NCI-H524 treated with DMSO at 0.1 percent for 48 hours (cell line): ENCODE measurements at regions not wholly inside any gene's neighbourhood (a gene's known extent, or its start where the extent isn't known, plus 50 kb on each side); places are given as distances from the start of the nearest gene placed in this dataset.

Experiments used
- DNase-seq: peaks from one replicate; lab custom pipeline; 2025; lab: John Stamatoyannopoulos, UW

DNA sequence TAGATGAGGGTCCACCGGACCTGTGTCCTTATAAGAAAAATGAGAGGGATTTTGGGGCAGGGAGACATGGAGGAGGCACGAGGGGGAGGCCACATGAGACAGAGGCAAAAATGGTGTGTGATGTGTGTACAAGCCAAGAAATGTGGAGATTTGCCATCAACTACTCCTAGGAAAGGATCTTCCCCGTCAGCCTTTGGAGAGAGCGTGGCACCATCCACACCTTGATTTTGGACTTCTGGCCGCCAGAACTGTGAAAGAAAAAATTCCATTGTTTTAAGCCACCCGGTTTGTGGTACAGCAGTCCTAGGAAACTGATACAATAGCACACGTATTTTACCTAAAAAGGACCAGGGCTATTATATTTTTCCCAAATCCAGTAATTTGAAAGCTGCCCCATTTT, 829.0 kb upstream of the SALL3 start:
- no peak for DNase-seq

GRCh38 chr18:78151234-78151633, 828.4 kb upstream of the SALL3 start:
- DNase-seq = no peak

GRCh38 chr18:78151948-78152725, 827.5 kb upstream of the SALL3 start:
- DNase-seq = no peak

DNA sequence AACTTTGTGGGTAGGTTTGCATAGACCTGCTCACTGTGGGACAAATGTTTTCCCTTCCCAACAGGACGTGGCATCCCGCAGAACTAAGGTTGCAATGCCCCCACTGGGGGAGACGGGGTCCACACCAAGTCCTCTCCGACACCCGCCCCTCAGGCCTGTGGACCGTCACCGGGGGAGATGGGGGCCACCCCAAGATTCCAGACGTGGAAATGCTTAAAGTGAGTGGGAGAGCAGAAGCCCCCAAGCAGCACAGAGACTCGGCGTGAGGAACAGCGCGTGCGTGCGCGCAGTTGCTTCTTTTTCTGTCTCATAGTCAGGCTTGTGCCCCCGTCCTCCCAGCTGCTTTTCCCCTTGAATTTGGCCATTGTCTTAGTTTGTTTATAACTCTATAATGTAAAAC, 826.3 kb upstream of the SALL3 start:
- DNase-seq = no peak

DNA sequence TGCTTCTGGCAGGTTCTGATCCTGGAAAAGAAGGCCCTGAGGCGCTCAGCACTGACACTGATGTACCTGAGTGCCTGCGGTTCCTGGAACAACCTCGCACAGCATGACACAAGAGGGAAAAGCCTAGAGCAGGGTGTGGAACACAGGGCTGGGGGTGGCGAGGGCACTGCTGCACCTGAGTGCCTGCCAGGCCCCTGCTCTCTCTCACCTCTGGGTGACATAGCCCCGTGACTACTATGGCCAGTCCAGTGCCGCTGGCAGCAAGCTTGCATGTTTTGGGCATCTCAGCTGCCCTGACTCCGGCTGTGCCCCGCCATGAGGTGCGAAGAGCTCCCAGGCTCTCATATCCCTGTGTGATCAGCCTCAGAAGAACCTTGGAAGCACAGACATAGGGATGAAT, 825.2 kb upstream of the SALL3 start:
- DNase-seq = no peak

DNA sequence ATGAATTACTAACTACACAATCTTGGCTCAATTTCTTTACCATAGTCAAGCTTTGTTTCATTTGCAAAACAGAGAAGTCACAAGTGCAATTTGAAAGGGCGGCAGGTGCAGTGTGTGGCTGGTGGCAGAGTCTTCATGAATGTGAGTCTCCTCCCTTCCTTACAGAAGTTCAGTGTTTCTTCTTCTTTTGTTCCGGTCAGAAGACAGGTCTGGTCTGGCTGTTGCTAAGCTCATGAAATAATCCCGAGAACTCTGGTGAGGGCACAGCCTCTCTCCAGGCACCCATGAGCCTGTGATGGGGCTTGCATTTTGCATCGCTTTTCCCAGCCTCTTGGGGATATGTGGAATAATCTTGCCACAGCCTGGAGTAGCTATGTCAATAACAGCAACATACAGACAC, 824.8 kb upstream of the SALL3 start:
- DNase-seq = no peak

DNA sequence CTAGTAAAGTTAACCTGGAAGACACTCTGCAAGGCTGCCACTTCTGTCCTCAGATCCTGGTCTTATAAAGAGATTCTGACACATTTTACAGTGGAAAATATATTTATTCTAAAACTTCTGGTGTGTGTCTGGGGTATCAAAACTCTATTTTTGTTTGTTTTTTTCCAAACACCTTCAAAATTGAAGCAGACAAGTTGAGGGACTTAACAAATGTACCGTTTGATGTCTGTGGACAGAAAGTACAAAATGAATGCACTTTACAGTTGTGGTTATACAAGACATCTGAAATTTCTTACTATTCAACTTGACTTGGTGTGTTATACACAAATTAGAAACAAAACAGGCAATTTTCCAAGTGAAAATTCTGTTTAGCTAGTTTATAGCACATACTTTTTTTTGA, 823.2 kb upstream of the SALL3 start:
- DNase-seq = no peak

GRCh38 chr18:78158943-78159342, 820.7 kb upstream of the SALL3 start:
- no peak for DNase-seq

- DNase-seq = no peak
Observed at GRCh38 chr18:78159397-78159796, 820.2 kb upstream of the SALL3 start.

GRCh38 chr18:78160961-78161656, 818.5 kb upstream of the SALL3 start:
- DNase-seq = no peak

DNA sequence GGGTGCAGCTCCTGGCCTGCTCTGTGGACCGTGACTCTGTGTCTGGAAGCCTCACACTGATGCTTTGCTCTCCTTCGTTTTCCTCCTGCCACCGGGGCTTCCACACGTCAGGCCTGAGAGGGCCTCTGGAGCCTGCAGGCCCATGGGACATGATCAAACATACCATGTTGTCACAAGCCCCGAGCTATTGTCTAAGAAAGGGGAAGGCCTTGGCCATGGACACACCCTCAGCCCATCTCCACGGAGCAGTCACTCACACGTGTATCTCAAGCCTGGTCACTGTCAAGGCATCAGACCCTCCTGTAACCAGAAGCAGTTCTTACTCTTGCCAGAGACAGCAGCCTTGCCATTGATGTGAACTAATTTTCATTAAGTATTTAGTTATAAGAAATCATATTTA, 814.1 kb upstream of the SALL3 start:
- DNase-seq = no peak

DNA sequence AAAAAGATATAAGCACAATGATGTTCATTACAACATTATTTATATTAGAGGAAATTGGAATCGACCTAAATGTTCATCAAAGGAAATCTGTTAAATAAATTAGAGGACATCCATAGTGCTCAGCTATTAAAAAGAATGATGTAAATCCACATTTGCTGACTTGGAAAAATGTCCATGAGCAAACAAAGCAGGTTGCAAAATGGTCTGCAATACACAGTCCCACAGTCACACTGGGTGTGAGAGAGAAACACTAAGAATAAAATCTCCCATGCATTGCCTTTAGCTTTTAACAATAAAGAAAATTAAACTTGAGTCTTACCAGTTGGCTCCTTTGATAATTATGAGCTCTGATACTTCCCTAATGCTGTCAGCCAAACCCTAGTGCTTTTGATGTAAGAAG, 811.1 kb upstream of the SALL3 start:
- DNase-seq = no peak

DNA sequence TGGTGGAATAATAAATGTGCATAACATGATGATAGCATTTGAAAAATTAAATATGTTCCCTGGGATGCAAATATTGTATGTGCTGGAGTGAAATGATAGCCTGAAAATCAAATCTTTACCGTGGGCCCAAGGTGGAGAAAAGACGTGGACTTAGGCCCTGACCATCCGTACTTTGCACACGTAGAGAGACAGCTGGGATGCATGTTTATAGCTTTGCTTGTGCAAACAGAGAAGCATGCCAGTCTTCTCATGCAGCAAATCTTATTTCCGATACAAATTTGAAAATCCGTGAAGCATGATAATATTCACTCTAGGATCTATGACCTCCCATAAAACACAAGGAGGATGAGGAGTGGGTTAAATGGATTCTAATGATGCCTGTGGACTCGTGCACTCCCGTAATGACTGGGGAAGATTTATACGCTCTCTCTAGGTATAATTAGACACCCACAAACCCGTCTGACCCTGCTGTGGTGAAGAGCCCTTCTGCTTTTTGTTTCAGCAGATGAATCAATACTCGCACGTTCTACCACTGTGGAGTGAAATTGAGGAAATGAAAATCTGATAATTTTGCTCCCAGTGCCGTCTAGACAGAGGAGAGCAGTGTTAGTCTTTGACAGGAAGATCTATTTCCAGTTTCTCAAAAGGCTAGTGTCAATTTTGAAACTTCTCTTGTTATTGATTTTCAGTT, 810.3 kb upstream of the SALL3 start:
- DNase-seq = no peak

DNA sequence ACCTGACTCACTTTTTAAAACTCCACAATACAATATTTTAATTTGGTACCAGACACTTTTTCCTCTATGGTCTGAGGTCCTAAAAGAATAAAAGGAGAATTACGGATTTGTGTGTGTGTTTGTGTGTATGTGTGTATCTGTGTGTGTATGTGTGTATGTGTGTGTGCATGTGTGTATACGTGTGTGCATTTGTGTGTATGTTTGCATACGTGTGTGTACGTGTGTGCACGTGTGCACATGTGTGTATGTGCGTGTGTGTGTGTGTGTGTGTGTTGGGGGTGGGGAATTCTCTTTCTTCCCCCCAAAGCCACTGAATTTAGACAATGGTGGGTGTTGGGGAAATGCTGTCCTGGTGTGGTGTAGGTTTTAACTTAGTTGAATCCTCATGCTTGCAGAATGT, 807.7 kb upstream of the SALL3 start:
- no peak for DNase-seq

- DNase-seq = no peak
Observed at GRCh38 chr18:78174737-78175136, 804.9 kb upstream of the SALL3 start.

- DNase-seq = no peak
Observed at GRCh38 chr18:78178812-78179211, 800.8 kb upstream of the SALL3 start.

GRCh38 chr18:78180741-78181140, 798.9 kb upstream of the SALL3 start:
- DNase-seq = no peak

DNA sequence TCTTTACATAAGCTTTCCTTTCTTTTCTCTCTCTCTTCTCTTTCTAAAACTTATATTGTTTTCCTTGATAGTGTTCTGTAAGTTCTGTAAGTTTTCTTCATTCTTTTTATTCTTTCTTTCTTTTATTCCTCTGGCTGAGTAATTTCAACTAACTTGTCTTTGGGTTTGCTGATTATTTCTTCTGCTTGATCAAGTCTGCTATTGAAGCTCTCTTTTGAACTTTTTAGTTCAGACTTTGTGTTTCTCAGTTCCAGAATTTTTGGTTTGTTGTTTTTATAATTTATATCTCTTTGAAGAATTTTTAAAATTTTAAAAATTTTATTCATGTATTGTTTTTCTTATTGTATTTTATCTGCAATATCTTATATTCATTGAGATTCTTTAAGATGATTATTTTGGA, 795.8 kb upstream of the SALL3 start:
- no peak for DNase-seq

DNA sequence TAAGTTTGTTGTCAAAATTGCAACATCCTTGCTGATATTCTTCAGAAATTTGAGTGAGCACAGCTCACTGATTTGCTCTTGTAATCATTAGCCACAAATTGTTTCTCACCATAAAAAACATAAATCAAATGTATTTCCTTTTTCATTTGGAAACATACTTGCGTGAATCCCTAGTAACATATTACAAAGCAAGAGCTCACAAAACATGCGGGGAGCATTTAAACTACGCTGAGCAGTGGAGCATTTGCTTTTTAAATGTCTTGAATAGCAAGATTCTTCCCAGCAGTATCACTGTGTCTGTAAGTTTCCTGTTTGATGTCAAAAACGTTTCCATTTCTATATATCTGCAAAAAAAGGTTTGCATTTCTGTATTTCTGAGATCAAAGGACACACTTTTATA, 788.3 kb upstream of the SALL3 start:
- DNase-seq = no peak

DNA sequence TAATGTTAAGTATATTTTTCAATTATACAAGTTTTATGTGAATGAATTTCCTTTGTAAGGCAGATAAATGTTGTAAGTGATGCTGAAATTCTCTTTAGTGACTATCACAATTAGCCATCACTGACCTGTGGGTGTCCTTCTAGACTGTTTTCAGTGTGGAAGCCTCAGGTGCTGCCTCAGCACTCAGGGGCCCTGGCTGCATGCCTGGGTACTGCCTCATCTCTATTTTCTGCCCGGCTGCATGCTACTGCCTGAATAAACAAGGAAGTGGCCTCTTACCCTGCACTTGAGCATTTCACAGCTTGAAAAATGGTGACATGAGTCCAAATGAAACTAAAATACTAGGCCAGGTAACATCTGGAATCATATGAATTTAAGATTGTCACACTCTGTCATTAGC, 787.6 kb upstream of the SALL3 start:
- DNase-seq = no peak

DNA sequence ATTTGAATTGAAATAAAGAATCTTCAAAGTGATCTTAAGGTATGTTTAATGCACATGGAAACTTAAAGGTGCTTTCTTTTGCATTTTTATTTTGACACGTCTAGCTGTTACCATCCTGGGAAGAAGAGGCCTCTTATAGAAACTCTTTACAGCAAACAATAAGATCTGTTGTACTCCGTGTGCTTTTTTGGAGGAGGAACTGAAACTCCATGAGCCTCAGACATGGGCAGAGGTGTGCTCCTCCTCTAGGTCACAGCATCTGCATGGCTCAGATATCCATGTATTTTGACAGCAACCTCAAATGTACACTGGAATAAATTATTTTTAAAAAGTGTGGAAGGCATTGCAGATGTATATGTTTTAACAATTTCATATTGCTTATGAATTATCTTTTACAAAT, 783.3 kb upstream of the SALL3 start:
- no peak for DNase-seq

DNA sequence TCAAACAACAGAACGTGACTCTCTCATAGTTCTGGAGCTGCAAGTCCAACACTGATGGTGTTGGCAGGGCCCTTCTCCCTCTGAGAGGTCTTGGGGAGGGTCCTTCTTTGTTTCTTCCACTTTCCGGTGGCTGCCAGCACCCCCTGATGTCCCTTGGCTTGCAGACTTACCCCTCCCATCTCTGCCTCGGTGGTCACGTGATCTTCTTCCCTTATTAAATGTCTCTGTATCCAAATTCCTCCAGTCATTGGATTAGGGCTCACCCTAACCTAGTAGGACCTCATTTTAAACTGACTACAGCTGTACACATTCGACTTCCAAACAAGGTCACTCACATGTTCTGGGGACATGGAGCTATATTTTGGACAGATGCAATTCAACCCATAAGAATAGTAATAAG, 780.6 kb upstream of the SALL3 start:
- no peak for DNase-seq

DNA sequence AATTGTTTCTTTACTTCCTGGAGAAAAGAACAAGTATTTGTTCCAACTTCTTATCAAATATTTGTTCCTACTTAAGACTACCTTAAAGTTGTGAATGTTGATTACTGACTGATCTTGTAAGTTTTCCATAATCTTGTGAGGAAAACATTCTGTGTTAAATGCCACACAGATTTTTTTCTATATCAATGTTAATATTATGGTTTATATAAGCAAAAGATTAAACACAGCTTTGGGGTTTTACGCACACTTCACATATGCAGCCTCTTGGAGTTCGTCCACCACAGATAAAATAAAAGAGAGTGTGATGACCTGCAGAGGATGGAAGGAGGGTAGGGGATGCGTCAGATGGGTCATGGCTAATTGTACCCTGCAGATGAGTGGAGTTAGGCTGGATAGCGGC, 780.0 kb upstream of the SALL3 start:
- no peak for DNase-seq
